CD4-positive, alpha-beta memory T cell (primary cell): ENCODE measurements at regions not wholly inside any gene's neighbourhood (a gene's known extent, or its start where the extent isn't known, plus 50 kb on each side); places are given as distances from the start of the nearest gene placed in this dataset.

Experiments
- CTCF ChIA-PET: fragments of 350-600 bp; sonication (Branson Sonifier 250); formaldehyde crosslinking; loops from one replicate; lab custom pipeline; 2021; ENCODE audit warnings: inconsistent platforms; ENCODE audit not compliant: partially characterized antibody; lab: Charles Lee
- POLR2A ChIA-PET: fragments of 350-600 bp; sonication (Branson Sonifier 250); formaldehyde crosslinking; loops from one replicate; lab custom pipeline; 2021; ENCODE audit not compliant: partially characterized antibody; lab: Charles Lee
- DNase-seq, 5 donors: peaks; one replicate each; pipeline versions ENCODE4 v3.0.0 to v3.0.0-alpha.2; 2020 to 2022; ENCODE audit warnings: mixed read lengths in 1 of 5
- H3K27ac ChIP-seq: one replicate; pipeline ENCODE4 v1.7.0; 2013; ENCODE audit warnings: low read depth, low read length
- H3K27me3 ChIP-seq: 2 replicates; pipeline ENCODE4 v1.7.0; 2013; ENCODE audit warnings: mild to moderate bottlenecking, low read length, moderate library complexity; ENCODE audit not compliant: insufficient read depth
- H3K36me3 ChIP-seq: 2 replicates; pipeline ENCODE4 v1.7.0; 2013; ENCODE audit warnings: mild to moderate bottlenecking, low read length, moderate library complexity; ENCODE audit not compliant: insufficient read depth
- H3K4me1 ChIP-seq: 2 replicates; pipeline ENCODE4 v1.7.0; 2013; ENCODE audit warnings: mild to moderate bottlenecking, low read length, moderate library complexity; ENCODE audit not compliant: insufficient read depth
- H3K4me3 ChIP-seq, 2 donors: one replicate each; pipeline ENCODE4 v1.7.0; 2013; ENCODE audit warnings: low read length in 2 of 2, mild to moderate bottlenecking in 1 of 2
- H3K9me3 ChIP-seq, 2 donors: one replicate each; pipeline ENCODE4 v1.7.0; 2013; ENCODE audit warnings: low read length in 2 of 2, control low read depth in 1 of 2; ENCODE audit not compliant: control insufficient read depth in 1 of 2
- H3K27ac Mint-ChIP-seq, 7 donors: one replicate each; pipeline ENCODE4 v1.8.0; 2020 to 2021; ENCODE audit warnings: mixed read lengths in 7 of 7, mild to moderate bottlenecking in 6 of 7, inconsistent platforms in 3 of 7, moderate library complexity in 3 of 7
- H3K27me3 Mint-ChIP-seq, 2 donors: one replicate each; pipeline ENCODE4 v1.8.0; 2020 to 2021; ENCODE audit warnings: mixed read lengths in 2 of 2
- H3K36me3 Mint-ChIP-seq, 2 donors: one replicate each; pipeline ENCODE4 v1.8.0; 2020 to 2021; ENCODE audit warnings: mixed read lengths in 2 of 2, inconsistent platforms in 1 of 2, mild to moderate bottlenecking in 1 of 2
- H3K4me1 Mint-ChIP-seq, 4 donors: one replicate each; pipeline ENCODE4 v1.8.0; 2020 to 2021; ENCODE audit warnings: mixed read lengths in 4 of 4, mild to moderate bottlenecking in 1 of 4
- H3K4me3 Mint-ChIP-seq, 8 donors: one replicate each; pipeline ENCODE4 v1.8.0; 2020 to 2021; ENCODE audit warnings: mixed read lengths in 8 of 8, mild to moderate bottlenecking in 7 of 8, moderate library complexity in 6 of 8, inconsistent platforms in 3 of 8
- H3K9me3 Mint-ChIP-seq, 8 donors: one replicate each; pipeline ENCODE4 v1.8.0; 2020 to 2021; ENCODE audit warnings: mixed read lengths in 8 of 8, mild to moderate bottlenecking in 5 of 8, inconsistent platforms in 3 of 8, moderate library complexity in 1 of 8
- intact Hi-C: fragments of 100-400 bp; cut with micrococcal nuclease; formaldehyde crosslinking; loops from one replicate; pipeline ENCODE4 v1.15.1; 2023

DNA sequence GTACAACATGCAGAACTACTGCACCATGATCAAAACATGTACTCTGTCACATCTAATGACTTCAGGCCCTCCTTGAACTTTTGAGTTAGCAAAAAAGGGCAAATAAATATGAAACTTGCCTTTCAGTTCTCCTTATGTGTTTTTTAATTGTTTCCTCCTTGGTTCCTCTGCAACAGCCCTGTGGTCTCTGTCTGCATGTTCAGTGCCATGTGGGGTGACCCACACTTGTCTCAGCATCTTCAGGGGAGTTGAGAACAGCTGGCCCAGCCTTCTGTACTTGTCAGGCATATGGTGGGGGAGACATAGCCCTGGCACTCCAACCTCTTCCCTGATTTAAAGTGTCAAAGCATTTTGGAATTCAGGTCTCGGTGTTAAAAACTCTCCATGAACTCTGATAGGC, 188.0 kb upstream of the PGRMC2 start:
- DNase-seq = no peak
- ChIA-PET CTCF (no interaction called here), POLR2A (no interaction called here)
- Histone ChIP-seq H3K9me3 (no peaks in the 10 kb centered on the region), H3K4me3 (no peak overlapping the region), H3K27me3 (no peaks in the 10 kb centered on the region), H3K4me1 (no peaks in the 10 kb centered on the region), H3K36me3 (no peaks in the 10 kb centered on the region), H3K27ac (no peak overlapping the region)
- H3K4me1 Mint-ChIP-seq = no peaks in the 10 kb centered on the region
- H3K9me3 Mint-ChIP-seq = peaks cover 0 to 3% (median 0%) of the 10 kb centered on the region in 8 donors
- intact Hi-C loops = no loop called here
- H3K27ac Mint-ChIP-seq = no peak overlapping the region
- H3K4me3 Mint-ChIP-seq = no peak overlapping the region
- no peaks in the 10 kb centered on the region for H3K27me3 Mint-ChIP-seq
- no peaks in the 10 kb centered on the region for H3K36me3 Mint-ChIP-seq

- no peak overlapping the region for H3K27ac Mint-ChIP-seq
- no peaks in the 10 kb centered on the region for H3K4me1 ChIP-seq
- H3K9me3 ChIP-seq = no peaks in the 10 kb centered on the region
- H3K36me3 ChIP-seq = no peaks in the 10 kb centered on the region
- no peak overlapping the region for H3K4me3 Mint-ChIP-seq
- CTCF ChIA-PET = no interaction called here
- peaks cover 0 to 3% (median 0%) of the 10 kb centered on the region in 8 donors for H3K9me3 Mint-ChIP-seq
- no peak overlapping the region for H3K27ac ChIP-seq
- no peaks in the 10 kb centered on the region for H3K4me1 Mint-ChIP-seq
- H3K4me3 ChIP-seq = no peak overlapping the region
- no peaks in the 10 kb centered on the region for H3K27me3 ChIP-seq
- H3K36me3 Mint-ChIP-seq = no peaks in the 10 kb centered on the region
- DNase-seq = no peak
- POLR2A ChIA-PET = no interaction called here
- intact Hi-C loops = no loop called here
- no peaks in the 10 kb centered on the region for H3K27me3 Mint-ChIP-seq
Measured at GRCh38 chr4:128471576-128471975, 184.0 kb upstream of the PGRMC2 start.

GRCh38 chr4:128470492-128471053, 183.0 kb upstream of the PGRMC2 start:
- POLR2A ChIA-PET = no interaction called here
- CTCF ChIA-PET = interaction anchor here (1.3 kb wide), 1 partner anchor 16 kb away, joined by 5 read pairs; no protein-coding TSS in a partner anchor
- Histone ChIP-seq H3K4me1 (no peaks in the 10 kb centered on the region), H3K27ac (no peak overlapping the region), H3K27me3 (no peaks in the 10 kb centered on the region), H3K9me3 (no peaks in the 10 kb centered on the region), H3K36me3 (no peaks in the 10 kb centered on the region), H3K4me3 (no peak overlapping the region)
- Mint-ChIP-seq H3K4me3 (no peak overlapping the region), H3K4me1 (no peaks in the 10 kb centered on the region), H3K27ac (no peak overlapping the region), H3K9me3 (peaks cover 0 to 3% (median 0%) of the 10 kb centered on the region in 8 donors), H3K36me3 (no peaks in the 10 kb centered on the region), H3K27me3 (no peaks in the 10 kb centered on the region)
- intact Hi-C loops = no loop called here
- no peak for DNase-seq

GRCh38 chr4:128468123-128468989, 180.7 kb upstream of the PGRMC2 start:
- Mint-ChIP-seq H3K4me3 (no peak overlapping the region), H3K9me3 (no peaks in the 10 kb centered on the region), H3K27me3 (no peaks in the 10 kb centered on the region), H3K36me3 (no peaks in the 10 kb centered on the region), H3K4me1 (no peaks in the 10 kb centered on the region), H3K27ac (no peak overlapping the region)
- ChIA-PET POLR2A (no interaction called here), CTCF (interaction anchor here (1.5 kb wide), 1 partner anchor 12 kb away, joined by 3 read pairs; no protein-coding TSS in a partner anchor)
- no peaks in the 10 kb centered on the region for H3K4me1 ChIP-seq
- H3K4me3 ChIP-seq = no peak overlapping the region
- no peaks in the 10 kb centered on the region for H3K36me3 ChIP-seq
- DNase-seq = no peak
- intact Hi-C loops = no loop called here
- H3K27ac ChIP-seq = no peak overlapping the region
- no peaks in the 10 kb centered on the region for H3K27me3 ChIP-seq
- no peaks in the 10 kb centered on the region for H3K9me3 ChIP-seq

DNA sequence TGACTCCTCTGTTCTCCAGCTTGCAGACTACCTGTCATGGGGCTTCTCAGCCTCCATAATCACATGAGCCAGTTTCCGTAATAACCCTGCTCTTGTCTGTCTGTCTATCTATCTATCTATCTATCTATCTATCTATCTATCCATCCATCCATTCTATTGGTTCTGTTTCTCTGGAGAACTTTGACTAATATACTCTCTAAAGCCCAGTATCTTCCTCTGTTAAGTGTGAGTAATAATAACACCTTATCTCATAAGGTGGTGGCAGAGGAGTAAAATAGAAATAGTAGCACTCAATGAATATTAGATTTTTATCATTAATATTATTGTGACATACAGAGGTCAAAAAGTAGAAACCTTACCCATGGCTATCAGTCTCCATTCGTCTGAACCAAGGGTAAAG, 177.9 kb upstream of the PGRMC2 start:
- ChIA-PET POLR2A (no interaction called here), CTCF (interaction anchor here (1.7 to 2.3 kb wide), 2 partner anchors 10 to 12 kb away, joined by 8 to 9 read pairs; no protein-coding TSS in a partner anchor)
- Mint-ChIP-seq H3K27me3 (no peaks in the 10 kb centered on the region), H3K4me3 (no peak overlapping the region), H3K4me1 (no peaks in the 10 kb centered on the region), H3K9me3 (no peaks in the 10 kb centered on the region), H3K27ac (no peak overlapping the region), H3K36me3 (no peaks in the 10 kb centered on the region)
- Histone ChIP-seq H3K9me3 (no peaks in the 10 kb centered on the region), H3K36me3 (no peaks in the 10 kb centered on the region), H3K4me1 (no peaks in the 10 kb centered on the region), H3K4me3 (no peak overlapping the region), H3K27me3 (no peaks in the 10 kb centered on the region), H3K27ac (no peak overlapping the region)
- intact Hi-C loops = no loop called here
- DNase-seq = no peak

DNA sequence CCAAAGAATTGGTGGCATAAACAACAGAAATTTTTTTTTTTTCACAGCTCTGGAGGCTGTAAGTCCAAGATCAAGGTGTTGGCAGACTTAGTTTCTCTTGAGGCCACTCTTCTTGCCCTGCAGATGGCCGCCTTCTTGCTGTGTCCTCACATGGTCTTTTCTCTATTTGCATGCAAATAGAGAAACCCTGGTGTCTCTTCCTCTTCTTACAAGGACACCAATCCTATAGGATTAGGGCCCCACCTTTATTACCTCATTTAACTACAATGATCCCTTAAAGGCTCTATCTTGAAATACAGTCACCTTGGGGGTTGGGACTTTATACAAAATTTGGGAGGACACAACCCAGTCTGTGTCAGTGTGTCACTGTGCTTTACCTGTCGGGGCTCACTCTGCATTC, 175.4 kb upstream of the PGRMC2 start:
- no peak overlapping the region for H3K27ac ChIP-seq
- no peaks in the 10 kb centered on the region for H3K36me3 ChIP-seq
- no peaks in the 10 kb centered on the region for H3K4me1 ChIP-seq
- Mint-ChIP-seq H3K9me3 (no peaks in the 10 kb centered on the region), H3K27me3 (no peaks in the 10 kb centered on the region), H3K27ac (no peak overlapping the region), H3K4me1 (no peaks in the 10 kb centered on the region), H3K4me3 (no peak overlapping the region), H3K36me3 (no peaks in the 10 kb centered on the region)
- ChIA-PET CTCF (no interaction called here), POLR2A (no interaction called here)
- no peaks in the 10 kb centered on the region for H3K9me3 ChIP-seq
- no peaks in the 10 kb centered on the region for H3K27me3 ChIP-seq
- no peak for DNase-seq
- intact Hi-C loops = no loop called here
- H3K4me3 ChIP-seq = no peak overlapping the region

DNA sequence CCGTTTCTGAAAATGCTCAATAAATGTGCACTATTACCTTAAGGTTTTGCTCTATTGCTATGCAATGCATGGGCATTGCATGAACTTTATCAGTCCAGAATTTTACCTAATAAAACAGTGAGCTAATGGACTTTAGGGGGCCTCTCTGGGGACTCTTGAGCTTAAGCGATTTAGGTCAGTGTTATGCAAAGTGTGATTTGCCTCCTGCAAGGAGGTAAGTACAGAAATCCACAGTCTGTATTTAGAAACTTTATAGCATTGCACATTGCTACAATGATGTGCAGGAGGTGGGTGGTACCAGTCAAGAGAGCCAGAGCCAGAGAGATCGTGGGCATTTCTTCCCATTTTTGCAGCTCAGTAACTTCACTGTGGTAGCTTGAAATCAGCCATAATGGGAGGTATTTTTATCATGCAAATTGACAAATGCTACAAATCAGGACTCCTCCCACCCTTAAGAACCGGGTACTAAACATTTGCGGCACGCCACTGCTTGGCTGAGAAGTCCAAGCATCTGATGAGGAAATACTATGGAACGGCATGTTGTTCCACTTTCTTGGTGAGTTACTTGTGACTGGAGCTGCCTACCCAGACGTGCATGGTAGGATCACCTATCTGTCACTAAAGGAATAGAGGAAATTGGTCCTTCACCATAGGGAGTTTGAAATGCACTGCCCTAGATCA, 174.6 kb upstream of the PGRMC2 start:
- no peaks in the 10 kb centered on the region for H3K27me3 ChIP-seq
- Mint-ChIP-seq H3K27ac (no peak overlapping the region), H3K9me3 (no peaks in the 10 kb centered on the region), H3K27me3 (no peaks in the 10 kb centered on the region), H3K4me1 (no peaks in the 10 kb centered on the region), H3K4me3 (no peak overlapping the region), H3K36me3 (no peaks in the 10 kb centered on the region)
- H3K36me3 ChIP-seq = no peaks in the 10 kb centered on the region
- ChIA-PET POLR2A (no interaction called here), CTCF (no interaction called here)
- H3K4me3 ChIP-seq = no peak overlapping the region
- no peaks in the 10 kb centered on the region for H3K9me3 ChIP-seq
- DNase-seq = no peak
- H3K27ac ChIP-seq = no peak overlapping the region
- intact Hi-C loops = no loop called here
- H3K4me1 ChIP-seq = no peaks in the 10 kb centered on the region
